ENCODE measurements at regions not wholly inside any gene's neighbourhood (a gene's known extent, or its start where the extent isn't known, plus 50 kb on each side); places are given as distances from the start of the nearest gene placed in this dataset.

GRCh38 chr4:178309890-178310289 lies 867.7 kb upstream of the AGA start:
- no peak for DNase-seq

GRCh38 chr4:178311997-178312396 lies 869.8 kb upstream of the AGA start:
- DNase-seq, result no peak

GRCh38 chr4:178314287-178314686 lies 872.0 kb upstream of the AGA start:
- DNase-seq, result no peak

- DNase-seq, result no peak
Measured at GRCh38 chr4:178316211-178316610, 874.0 kb upstream of the AGA start.

- no peak for DNase-seq
Measured at GRCh38 chr4:178320003-178320402, 877.8 kb upstream of the AGA start.

- DNase-seq, result no peak
Measured at GRCh38 chr4:178322524-178323183, 880.4 kb upstream of the AGA start.

- no peak for DNase-seq
Measured at GRCh38 chr4:178329226-178329872, 887.1 kb upstream of the AGA start.

GRCh38 chr4:178333355-178333754 lies 891.1 kb upstream of the AGA start:
- DNase-seq, result no peak

- no peak for DNase-seq
Measured at GRCh38 chr4:178339769-178340168, 897.5 kb upstream of the AGA start.

- DNase-seq, result no peak
Measured at GRCh38 chr4:178340468-178340867, 898.2 kb upstream of the AGA start.

GRCh38 chr4:178344096-178344495 lies 901.9 kb upstream of the AGA start:
- no peak for DNase-seq

- DNase-seq, result no peak
Measured at GRCh38 chr4:178347111-178347510, 904.9 kb upstream of the AGA start.

- no peak for DNase-seq
Measured at GRCh38 chr4:178349601-178350000, 907.4 kb upstream of the AGA start.

GRCh38 chr4:178351185-178351584 lies 908.9 kb upstream of the AGA start:
- DNase-seq, result no peak

- DNase-seq, result no peak
Measured at GRCh38 chr4:178356725-178357124, 914.5 kb upstream of the AGA start.

GRCh38 chr4:178385481-178385880 lies 943.2 kb upstream of the AGA start:
- DNase-seq, result no peak

- no peak for DNase-seq
Measured at GRCh38 chr4:178387756-178388155, 945.5 kb upstream of the AGA start.

GRCh38 chr4:178395798-178396197 lies 953.6 kb upstream of the AGA start:
- no peak for DNase-seq

- no peak for DNase-seq
Measured at GRCh38 chr4:178412455-178412854, 970.2 kb upstream of the AGA start.

- no peak for DNase-seq
Measured at GRCh38 chr4:178414042-178414441, 971.8 kb upstream of the AGA start.

- DNase-seq, result no peak
Measured at GRCh38 chr4:178414881-178415446, 972.7 kb upstream of the AGA start.

- no peak for DNase-seq
Measured at GRCh38 chr4:178415925-178416324, 973.7 kb upstream of the AGA start.

- no peak for DNase-seq
Measured at GRCh38 chr4:178423366-178423765, 981.1 kb upstream of the AGA start.

GRCh38 chr4:178426871-178427270 lies 984.6 kb upstream of the AGA start:
- no peak for DNase-seq

GRCh38 chr4:178427663-178428062 lies 985.4 kb upstream of the AGA start:
- no peak for DNase-seq

Measured in left hindlimb (tissue), 1 donor.